ENCODE measurements at regions not wholly inside any gene's neighbourhood (a gene's known extent, or its start where the extent isn't known, plus 50 kb on each side); places are given as distances from the start of the nearest gene placed in this dataset.

DNA sequence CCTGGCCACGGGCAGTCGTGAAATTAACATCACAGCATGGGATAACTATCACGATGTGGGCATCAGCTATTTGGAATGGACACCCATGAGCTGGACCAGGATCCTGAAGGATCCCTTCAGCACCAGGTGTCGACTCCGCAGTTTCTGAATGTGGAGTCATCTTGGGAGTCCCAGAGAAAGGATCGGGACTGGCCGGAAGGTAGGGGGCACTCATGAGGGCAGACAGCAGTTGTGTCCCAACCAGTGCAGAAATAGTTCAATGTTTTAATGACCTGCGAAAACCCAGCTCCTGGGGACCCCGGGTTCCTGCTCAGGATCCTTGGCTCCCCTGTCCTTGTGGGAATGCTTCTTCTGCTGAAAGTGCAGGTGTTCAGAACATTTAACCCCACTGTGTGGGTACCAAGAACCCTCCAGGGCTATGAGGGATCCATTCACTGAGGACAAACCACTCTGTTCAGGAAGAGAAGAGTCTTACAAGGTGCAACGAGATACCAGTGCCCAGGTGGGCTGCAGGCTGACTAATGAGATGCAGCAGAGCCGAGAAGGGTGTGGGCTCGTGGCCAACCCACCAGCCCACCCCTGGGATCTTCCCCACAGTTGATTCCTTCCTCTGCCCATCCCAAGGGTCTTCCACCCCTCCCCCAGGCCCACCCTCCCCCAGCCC lies 154.8 kb downstream of the SALL1 start:
- no peak for DNase-seq (ENCODE audit: low read depth)

DNA sequence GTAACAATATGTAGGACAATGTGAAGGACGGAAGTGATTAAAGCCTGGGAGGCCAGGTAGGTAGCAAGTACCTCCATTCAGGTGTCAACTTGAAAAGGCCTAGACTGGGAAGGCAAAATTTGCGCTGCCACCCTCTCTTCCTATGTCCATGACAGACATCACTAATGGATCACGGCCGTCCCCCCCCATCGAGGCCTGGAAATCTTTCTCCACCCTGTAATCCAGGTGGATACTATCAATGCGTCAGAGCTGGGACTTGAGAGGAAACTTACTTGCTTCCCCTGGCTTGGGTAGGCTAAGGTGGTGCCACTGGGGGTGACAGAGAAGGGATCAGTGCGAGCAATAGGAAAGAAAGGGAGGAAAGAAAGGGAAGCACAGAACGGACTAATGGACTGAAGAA lies 156.1 kb downstream of the SALL1 start:
- no peak for DNase-seq (ENCODE audit: low read depth)

DNA sequence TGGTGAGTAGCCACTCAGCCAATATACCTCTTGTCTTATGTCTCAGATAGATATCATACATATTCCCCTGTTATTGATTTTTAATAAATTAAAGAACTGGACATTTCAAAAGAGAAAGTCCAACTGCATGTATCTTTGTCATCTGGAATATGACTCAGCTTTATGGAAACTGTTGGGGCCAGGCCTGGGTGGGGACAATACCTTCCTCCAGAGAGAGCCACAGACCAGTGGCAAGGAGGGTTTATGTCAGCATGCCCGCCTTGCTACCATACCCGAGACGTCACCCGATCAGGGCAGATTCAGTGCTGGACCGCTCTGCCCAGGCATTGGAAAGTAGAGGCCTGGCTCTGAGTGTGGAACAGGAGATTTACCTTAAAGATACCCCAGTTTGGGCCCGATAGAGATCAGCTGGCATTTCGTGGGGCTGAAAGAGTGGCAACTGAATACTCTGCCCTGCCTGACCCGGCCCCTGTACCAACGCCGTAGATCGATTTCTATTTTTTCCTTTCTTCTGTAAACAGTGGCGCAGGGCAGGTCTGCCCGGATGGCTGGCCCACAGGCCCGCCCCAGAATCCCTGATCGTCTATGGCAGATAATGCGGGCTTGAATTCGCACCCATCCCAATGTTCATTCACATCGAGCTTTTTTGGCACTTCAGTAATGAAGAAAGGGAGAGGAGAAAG lies 158.6 kb downstream of the SALL1 start:
- no peak for DNase-seq (ENCODE audit: low read depth)

DNA sequence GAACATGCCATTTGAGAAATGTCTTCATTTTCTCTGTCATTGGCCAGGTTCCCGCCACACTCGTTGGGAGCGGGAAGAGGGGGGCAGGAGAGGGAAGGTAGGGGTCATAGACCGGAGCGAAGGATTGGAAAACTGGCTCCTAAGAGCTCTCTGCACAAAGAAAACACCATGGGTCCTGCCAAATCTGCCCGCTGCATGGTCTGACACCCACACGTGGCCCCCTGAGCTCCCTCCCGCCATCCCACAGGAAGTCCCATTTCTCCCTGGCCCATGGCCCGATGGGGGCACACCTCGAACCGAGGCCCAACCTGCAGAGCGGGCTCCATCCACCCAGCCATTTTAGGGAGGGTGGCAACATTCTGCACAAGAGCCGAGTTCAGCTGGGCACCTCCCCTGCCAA lies 159.6 kb downstream of the SALL1 start:
- no peak for DNase-seq (ENCODE audit: low read depth)

DNA sequence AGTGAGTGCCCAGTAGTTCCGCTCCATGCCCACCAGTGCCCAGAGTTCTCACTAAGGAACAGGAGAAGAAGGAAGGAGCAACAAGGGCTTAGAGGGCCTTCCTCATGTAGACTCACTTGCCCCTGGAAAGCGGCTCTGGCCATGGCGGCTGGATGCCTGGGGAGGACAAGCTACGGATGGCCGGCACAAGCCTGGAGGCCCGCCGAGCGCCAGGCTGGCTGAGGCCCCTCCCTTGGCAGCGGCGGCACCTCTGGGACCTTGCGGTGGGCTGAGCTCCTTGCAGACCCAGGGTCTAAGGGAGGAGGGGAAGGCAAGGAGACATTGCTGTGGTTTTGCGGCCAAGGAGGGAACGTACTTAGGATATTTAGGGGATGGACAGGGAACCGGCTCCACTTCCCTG lies 160.1 kb downstream of the SALL1 start:
- DNase-seq (ENCODE audit: low read depth), result no peak

DNA sequence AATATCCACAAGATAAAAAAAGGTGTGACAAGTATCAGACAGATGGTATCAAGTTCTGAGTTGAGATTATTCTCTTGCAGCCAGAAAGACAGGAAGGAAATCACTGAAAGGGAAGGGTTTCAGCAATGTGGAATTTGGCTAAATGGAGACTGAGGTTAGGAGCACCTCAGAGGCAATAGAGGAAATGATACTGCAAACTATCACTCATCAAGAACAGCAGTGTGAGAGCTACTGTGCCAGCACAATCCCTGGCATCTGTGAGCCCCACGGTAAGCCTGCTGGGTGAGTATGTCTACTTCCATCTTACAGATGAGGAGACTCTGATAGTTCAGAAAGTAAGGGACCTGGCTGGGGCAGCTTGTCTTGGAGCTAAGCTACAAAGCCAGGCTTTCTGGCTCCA lies 162.0 kb downstream of the SALL1 start:
- no peak for DNase-seq (ENCODE audit: low read depth)

DNA sequence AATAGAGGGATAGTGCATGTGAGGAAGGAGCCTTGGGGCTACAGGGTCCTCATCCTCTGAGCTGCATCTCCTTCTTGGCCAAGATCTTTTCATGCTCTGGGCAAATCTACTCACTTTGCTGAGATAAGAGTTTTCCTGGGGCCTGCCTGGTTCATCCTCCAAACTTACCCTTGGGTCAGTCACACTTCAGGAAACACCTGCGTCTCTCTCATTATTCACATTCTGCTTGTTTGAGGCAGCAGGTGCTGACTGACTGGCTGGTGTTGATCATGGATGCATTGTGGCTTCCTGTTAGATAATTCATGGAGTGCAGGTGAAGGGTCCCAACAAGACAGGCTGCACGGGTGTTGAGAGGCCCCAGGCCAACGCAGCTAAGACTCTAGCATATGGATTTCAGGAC lies 162.6 kb downstream of the SALL1 start:
- no peak for DNase-seq (ENCODE audit: low read depth)

DNA sequence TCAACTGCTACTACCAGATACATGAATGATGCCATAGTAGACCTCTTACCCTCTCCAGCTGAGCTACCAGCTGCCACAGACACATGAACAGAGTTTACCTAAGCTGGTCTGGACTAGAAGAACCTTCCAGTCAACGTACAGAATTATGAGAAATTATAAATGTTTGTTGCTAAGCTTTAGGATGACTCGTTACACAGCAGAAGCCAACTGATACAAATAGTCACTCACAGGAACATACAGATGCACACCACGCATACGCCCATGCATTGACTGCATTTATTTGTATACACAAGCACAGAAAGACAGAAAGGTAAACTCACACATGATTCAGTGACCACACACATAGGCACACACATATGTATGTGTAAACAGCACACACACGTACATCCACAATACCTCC lies 164.6 kb downstream of the SALL1 start:
- DNase-seq (ENCODE audit: low read depth), result no peak

DNA sequence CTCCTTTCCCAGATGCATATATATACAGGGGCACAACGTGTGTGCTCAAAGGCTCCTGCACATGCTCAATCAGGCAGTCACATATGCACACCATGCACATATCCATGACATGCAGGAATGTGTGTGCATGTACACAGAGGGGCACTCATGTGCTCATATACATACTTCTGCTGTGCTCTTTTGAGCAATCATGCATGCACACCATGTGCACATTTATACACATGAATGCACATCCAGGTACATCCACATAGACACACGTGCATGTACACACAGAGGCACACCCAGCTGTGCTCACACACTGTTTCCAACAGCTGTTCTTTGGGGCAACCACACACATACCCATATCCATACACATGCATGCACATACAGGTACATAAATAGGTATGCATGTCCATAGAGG lies 165.3 kb downstream of the SALL1 start:
- no peak for DNase-seq (ENCODE audit: low read depth)

DNA sequence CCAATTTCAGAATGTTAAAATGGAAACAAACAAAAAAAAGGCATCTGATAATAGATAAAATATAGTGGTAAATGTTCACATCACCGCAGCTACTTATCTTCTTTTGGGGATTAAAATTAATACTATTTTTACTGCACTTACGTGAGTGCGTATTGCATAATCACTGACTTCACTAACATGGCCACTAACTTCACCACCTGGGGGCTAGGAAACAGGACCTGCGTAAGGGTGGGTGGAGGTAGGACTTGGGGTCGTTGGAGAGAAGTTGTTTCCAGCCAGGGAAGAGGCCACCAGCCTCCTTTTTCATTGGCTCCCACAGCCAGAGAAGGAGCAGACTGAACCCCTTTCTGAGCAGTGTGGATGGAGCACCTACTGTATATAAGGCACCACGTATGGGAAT lies 166.4 kb downstream of the SALL1 start:
- DNase-seq (ENCODE audit: low read depth), result no peak

DNA sequence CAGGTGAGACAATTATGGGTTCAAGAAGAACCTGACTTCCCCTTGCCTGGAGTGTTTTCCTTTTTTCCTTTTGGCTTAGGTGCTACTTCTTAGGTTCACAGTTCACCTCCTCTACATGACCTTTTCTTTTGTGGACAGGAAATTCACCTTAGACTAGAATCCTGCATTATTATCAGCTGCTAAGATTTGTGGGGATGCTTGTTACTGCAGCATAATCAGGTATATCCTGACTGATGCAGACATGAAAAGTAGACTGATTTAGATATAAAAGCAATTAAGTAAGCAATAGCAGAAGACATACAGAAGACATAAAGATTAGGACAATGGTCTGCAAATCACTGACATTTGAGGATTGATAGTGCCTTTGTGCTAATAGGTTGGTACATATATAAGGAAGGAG lies 168.3 kb downstream of the SALL1 start:
- DNase-seq (ENCODE audit: low read depth), result no peak

DNA sequence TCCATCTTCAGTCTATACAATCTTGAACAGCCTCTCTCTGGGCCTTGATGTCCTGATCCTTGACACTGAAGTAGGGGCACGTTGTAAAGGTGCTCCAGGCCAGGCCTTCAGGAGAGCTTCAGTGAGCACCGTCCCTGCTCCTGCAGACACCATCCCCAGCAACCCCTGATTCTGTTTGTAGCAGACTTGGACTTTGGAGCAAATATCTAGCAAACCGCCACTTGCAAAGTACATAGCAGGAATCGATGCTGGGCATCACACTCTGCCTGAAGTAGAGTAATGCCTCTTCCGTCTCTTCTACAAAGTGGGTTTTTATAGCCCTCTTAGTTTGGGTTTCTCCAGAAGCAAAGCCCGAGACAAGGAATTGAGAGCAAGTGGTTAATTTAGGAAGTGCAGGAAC lies 169.1 kb downstream of the SALL1 start:
- no peak for DNase-seq (ENCODE audit: low read depth)

DNA sequence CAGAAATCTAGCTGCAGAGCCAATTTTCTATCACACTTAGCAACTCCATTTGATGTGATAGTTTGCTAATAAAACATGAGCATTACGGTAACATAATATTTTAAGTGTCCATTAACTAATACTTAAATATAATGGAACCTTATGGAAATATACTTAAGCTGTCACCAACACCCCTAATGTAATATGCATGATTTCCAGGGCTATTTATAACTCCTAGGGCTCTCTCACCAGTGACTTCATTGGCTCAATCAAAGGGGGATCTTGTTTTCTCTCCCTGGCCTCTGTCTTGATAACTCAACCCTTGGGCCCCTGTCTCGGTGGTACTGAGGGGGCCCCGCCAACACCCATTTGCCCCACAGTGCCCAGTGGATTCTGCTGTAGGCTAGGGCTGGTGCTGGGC lies 170.4 kb downstream of the SALL1 start:
- DNase-seq (ENCODE audit: low read depth), result no peak

DNA sequence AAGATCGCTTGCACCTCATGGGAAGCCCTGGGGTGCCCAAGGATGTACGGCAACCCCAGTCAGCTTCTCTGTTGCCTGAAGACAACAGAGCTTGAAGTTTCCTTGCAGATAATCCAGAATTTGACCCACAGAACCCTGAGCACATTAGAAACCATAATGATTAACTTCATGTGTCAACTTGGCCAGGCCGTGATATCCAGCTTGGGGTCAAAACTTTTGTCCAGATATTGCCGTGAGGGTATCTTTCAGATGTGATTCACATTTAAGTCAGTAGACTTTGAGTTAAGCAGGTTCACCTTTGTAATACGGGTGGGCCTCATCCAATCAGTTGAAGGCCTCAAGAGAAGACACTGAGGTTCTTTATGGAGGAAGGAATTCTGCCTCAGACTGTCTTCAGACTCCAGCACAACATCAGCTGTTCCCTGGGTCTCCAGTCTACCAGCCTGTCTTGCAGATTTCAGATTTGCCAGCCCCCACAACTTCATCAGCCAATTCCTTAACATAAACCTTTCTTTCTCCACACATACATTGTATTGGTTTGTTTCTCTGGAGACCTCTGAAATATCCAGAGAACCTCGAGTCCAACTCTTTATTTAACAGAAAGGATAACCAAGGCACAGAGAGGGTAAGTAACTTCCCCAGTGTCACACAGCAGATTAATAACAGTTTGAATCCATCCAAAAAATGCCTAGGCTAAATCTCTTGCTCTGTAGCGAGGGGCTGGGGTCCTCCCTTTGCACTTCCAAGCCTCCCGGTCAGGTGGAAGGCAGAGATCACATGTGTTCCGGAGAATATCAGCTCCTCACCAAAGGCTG lies 171.1 kb downstream of the SALL1 start:
- DNase-seq (ENCODE audit: low read depth), result no peak

DNA sequence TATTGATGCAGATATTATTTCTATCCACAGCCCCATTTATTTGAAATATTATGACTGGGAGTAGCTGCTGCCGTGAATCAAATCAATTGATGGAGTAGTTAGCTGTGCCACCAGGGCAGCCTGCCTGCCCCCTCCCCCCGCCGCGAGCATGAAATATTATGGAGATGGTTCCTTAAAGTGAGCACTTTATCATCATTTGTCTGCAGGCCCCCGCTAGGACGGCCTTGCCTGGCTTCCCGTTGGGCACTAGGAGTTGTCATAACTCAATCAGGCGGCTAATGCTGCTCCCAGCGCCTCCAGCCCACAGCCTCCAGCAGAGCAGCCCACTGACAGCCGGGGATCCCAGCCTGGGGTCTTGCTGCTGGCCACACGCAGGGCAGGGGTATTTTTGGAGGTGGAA lies 173.9 kb downstream of the SALL1 start:
- no peak for DNase-seq (ENCODE audit: low read depth)

DNA sequence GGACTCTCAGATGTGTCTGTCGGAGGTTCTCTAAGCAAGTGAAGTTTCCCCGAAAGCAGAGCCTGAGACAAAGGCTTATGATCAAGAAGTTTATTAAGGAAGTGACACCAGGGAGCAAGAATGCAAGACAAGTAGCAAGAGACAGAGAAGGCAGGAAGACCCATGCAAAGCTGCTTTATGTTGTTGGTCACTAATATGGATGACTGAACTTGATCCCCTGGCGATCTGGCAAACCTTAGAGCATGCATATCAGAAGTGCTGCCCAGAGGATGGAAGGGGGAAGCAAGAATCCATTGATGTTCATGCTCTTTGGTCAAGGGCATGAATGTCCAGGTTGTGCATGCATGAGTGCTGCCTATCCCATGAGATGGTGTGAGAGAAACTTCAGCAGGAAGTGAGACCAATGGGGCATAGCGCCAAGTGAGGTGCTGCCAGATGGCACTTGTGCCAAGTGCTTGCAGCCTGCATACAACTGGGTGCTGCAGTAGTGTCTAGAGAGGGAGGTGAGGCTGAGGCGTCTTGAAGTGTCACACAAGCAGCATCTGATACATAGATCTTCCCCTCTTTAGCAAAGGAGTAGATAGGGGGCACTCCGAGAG lies 176.5 kb downstream of the SALL1 start:
- DNase-seq (ENCODE audit: low read depth), result no peak

DNA sequence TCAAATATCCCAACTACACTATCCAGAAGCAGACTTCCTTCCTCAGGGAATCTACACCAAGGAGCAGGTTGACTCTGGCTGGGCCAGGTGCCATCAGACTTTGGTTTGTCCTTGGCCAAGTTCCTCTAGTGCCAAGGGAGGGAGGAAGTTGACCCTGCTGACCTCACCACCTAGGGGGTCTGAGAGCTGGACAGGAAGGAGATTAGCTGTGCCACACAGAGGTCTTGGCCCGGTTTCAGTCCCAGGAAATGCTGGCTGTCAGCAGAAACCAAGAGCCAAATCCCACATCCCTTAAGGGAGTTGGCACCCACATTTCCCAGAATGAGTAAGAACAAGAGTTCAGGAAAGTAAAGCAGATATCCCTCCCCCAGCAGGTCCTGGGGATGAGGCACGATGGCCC lies 178.2 kb downstream of the SALL1 start:
- DNase-seq (ENCODE audit: low read depth), result no peak

DNA sequence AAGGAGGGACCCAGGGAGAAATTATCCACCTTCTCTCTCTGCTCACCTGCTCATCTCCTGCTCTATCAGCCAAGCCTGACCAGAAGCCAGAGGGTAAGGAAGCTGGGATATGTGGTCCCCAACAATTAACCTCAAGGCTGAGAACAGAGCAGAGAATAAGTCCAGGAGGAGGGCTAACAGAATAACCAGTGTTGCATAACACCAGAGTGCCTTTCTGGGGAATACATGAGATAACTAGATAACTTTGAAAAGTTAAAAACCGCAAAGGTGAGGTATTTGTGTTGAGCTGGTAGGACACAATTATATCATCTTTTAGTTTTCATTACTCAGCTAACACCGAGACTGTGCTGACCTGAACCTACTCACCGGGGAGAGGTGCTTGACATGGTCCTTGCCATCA lies 180.8 kb downstream of the SALL1 start:
- DNase-seq (ENCODE audit: low read depth), result no peak

DNA sequence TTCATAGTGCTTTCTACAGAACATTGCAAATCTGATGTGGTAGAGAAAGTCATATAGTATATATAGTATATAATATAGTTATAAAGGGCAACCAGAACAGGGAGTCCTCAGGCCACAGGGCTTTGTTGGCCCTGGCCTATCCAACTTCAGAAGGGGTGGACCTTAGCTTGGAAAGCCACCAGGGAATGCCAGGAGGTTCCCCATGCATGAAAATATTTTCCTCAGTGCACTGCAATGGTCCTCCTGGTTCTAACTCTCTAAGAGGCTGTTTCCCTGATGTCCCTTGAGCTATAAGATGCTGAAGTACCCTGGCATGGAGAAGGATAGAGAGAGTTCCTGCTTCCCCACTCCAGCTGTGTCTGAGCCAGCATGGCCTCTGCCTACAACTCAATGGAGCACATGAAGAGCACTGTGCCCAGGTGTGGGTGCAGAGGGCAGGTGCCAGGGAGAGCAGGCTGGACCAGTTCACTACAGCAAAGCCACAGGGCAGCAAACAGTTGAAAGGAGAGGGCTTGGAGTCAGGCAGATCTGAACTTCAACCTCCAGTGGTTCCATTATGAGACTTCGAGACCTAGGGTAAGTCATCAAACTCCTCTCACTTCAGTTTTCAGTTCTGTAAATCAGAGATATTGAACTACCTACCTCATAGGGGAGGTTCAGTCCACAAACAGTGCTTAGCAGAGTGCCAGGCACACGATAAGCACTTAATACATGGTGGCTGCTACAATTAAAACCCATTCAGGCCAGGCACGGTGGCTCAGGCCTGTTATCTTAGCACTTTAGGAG lies 183.1 kb downstream of the SALL1 start:
- DNase-seq (ENCODE audit: low read depth), result no peak

DNA sequence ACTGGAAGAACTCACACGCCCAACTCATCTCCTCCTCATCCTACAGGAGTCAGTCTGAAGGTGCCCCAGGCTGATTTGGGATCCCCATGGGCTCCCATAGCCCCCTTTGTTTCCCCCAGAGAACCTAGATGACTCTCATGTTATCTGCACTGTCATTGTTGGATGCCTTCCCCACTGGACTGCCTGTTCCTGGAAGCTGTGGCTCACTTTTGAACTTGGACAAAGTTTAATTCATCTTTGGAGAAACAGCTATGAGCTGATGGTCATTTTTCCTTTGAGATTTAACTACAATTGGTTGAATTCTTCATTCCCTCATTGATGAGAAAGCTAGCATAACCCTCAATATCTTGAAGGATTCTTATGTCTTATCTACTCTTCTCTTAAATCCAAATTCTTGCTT lies 186.6 kb downstream of the SALL1 start:
- DNase-seq (ENCODE audit: low read depth), result no peak

DNA sequence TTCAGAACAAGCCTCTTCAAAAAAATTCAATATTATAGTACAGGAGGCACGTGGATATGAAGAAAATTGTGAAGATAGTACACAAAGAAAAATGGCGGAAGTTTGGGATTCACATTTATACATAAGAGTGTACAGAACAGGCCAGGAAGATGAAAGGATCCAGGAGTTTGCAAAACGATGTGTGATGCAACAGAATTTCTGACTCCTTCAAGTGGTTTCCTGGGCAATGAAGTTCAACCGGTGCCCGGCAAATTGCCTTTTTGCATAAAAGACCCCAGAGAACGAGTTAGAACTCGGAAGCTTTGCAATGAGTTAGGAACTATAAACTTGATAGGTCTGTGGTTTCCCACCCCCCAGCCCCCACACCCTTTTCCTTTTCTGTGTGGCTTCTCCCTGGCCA lies 189.1 kb downstream of the SALL1 start:
- no peak for DNase-seq (ENCODE audit: low read depth)

DNA sequence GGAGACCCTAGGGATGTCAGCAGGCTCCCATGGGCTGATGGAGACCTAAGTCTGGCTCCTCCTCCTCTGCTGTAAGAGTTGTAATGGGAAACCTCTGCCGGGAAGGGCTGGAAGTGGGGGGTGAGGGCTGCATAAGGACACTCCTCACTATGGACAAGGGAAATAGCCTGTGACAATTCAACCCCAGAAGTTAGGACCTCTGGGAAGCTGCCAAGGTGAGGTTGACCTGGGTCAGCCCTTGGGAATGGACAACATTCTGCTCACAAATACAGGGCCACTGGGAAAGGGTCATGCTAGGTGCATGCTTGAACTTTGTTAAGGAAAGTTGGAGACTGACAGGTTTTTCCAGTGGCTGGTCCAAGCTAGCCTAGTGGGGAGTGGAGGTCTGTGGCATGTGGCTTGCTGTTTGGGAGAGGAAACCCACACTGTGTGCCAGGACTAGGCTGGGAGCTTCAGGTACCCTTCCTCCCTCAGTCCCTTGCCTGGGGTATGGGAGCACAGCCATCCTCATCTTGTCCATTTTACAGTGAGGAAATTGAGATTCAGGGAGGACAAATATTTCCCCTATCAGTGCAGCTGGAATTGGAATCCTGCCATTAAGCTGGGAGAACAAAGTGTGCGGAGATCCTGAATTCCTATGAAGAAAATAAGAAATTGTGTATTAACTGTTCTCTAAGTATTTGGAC lies 190.4 kb downstream of the SALL1 start:
- no peak for DNase-seq (ENCODE audit: low read depth)

Data from ELR (cell line).